GM18502 (cell line): ENCODE measurements at regions not wholly inside any gene's neighbourhood (a gene's known extent, or its start where the extent isn't known, plus 50 kb on each side); places are given as distances from the start of the nearest gene placed in this dataset.

Source experiments
- ATAC-seq: cut with Tn5 transposase; IDR thresholded peaks from one replicate; pipeline ENCODE4 v1.9.1; 2021; ENCODE audit warnings: mild to moderate bottlenecking; ENCODE audit not compliant: unreplicated experiment, poor library complexity

GRCh38 chr1:194548071-194548470, 1361.7 kb upstream of the B3GALT2 start:
- no peak for ATAC-seq

DNA sequence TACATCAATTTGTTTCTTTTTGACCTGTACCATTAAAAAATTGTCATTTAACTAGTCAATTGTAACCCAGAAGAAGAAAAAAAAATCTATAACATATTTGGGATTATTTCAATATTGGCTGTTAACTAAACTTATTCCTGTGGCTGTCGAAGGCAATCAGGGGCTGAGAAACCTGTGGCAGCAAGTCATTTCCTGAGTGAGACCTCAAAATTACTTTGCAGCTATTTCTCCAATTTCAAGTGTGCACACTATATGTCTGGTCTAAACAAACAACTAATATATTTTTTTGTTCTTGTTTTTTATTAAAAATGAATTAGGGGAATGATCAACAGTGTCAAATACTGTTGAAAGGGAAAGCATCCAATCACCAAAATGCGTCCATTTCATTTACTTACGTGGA, 1357.6 kb upstream of the B3GALT2 start:
- no peak for ATAC-seq

DNA sequence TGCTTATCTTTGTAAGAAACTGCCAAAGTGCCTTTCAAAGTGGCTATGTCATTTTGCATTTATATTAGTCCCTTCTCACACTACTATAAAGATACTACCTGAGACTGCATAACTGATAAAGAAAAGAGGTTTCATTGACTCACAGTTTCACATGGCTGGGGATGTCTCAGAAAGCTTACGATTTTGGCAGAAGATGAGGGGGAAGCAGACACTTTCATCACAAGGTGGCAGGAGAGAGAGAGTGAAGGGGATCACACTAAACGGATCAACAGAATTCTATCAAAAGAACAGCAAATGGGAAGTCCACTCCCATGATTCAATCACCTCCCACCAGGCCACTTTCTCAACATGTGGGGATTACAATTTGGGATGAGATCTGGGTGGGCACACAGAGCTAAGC, 1352.0 kb upstream of the B3GALT2 start:
- ATAC-seq: no peak

- no peak for ATAC-seq
Measured at GRCh38 chr1:194537521-194537920, 1351.1 kb upstream of the B3GALT2 start.

DNA sequence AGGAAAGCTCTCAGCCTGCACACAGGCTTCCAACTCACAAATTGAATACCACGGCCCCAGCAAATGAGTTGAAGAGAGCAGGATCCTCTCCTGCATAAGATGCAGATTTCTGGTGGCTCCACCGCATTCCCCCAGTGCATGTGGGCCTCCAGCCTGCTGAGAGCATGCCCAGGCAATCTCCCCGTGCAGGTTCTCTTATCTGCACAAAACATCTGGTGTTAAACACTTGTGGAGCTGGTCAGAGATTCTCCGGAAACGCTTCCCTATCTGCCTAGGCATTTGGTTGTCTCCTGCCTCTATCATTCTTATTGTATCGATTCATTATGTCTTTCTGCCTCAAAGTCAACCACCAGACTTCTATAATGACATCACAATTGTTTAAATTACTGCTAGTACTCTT, 1349.0 kb upstream of the B3GALT2 start:
- ATAC-seq: no peak

DNA sequence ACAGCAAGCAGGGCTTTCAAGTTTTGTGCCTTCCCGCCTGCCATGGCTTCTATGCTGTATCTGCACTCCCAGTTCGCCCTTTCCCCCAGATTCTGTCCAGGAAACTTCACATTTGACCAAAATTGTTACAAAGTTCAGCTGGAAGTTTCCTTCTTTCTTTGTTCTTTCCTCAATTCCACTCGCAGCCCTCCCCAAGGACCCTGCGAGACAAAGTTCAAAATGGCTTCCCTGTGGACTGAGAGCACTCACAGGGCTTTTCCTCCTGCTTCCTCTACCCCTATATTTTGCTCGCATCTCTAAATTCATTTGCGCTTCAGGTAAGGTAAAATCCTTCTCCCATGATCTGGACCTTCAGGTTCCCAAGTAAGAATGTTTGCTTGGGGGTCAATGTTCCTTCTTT, 1348.4 kb upstream of the B3GALT2 start:
- no peak for ATAC-seq

GRCh38 chr1:194533641-194534040, 1347.2 kb upstream of the B3GALT2 start:
- no peak for ATAC-seq

DNA sequence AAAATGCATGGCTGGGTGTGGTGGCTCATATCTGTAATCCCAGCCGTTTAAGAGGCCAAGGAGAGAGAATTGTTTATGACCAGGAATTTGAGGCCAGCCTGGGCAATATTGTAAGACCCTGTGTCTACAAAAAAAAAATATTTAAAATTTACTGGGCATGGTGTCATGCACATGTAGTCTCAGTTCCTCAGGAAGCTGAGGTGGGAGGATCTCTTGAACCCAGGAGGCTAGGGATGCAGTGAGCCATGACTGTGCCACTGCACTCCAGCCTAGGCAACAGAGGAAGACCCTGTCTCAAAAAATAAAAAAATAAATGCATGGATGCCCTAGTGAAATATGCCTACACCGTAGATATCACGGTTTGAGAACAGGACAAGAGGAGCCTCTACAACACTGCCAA, 1331.2 kb upstream of the B3GALT2 start:
- no peak for ATAC-seq

DNA sequence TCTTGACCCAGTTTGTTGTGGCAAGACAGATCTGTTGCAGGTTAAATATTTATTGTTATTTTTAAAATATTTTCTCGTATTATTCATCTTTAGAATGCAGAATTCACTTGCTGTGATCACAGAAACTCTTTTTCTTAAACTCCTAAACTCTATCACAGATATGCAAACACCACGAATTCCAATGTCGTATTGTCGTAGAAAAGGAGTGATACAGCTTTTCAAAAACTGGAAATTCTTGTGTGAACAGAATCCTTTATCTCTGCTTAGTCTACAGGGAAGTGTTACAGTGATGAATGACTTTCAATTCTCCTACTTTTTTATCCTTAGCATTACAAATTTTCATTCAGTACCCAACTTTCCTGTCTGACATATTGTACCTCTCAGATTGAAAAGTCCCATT, 1329.5 kb upstream of the B3GALT2 start:
- no peak for ATAC-seq

DNA sequence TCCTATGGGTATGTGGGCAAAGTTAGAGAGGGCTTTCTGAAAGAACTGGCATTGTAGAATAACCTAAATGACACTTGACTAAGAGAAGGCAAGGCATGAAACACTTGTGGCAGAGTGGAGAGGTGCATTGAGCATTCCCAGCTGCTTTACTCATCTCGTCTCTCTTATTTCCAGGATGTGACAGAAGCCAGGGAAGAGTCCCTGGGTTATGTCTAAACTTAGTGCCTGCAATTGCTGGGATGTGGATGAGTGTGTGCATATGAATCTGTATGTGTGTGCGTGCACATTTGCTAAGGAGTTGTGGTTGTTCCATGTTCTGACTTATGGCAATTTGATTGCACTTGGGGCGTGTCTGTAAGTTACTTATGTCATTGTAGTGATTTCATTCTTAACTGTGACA, 1326.5 kb upstream of the B3GALT2 start:
- ATAC-seq: no peak

DNA sequence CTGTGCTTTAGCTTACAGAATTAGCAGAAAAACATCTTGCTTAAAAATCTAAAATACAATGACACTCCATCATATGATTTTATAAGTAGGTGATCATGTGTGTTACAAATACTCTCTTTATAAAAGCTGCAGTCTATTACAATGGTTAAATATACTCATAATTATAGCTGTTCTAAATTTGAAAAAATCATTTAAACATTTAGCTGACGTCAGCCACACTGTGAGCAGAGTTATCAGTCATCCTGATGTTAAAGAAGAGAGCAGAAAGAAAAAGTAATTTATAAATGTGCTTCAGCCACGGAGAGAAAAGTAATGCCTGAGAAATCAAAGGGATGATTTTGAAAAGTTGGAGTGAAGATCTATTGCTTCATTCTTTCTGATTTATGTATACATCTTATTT, 1325.9 kb upstream of the B3GALT2 start:
- no peak for ATAC-seq

DNA sequence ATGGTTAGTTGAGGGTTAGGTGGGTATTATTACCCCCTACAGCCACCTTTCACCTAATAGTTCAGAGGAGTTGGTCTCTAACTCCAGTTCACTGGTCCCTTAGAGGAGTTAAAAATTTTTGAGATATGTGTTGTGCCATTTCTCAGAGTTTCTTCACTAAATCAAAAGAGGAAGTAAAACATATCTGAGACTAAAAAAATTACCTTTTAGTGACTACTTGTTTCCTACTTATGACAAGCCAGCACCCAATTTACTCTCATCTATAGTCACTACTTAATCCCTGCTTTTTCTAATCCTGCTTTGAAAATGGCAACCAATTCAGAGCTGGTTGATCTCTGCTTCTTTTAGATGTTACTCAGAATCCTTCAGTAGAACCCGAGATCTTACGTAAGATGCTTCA, 1316.8 kb upstream of the B3GALT2 start:
- peak; percentile 72 for ATAC-seq

DNA sequence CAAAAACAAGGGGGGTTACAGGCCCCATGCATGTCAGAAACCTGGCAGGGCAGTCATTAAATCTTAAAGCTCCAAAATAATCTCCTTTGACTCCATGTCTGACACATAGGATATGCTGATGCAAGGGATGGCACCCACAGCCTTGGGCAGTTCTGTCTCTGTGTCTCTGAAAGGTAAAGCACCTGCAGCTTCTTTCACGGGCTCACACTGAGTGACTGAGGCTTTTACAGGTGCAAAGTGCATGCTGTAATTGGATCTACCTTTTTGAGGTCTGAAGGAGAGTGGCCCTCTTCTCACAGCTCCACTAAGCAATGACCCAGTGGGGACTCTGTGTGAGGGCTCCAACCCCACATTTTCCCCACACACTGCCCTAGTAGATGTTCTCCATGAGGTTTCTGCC, 1309.0 kb upstream of the B3GALT2 start:
- ATAC-seq: no peak

DNA sequence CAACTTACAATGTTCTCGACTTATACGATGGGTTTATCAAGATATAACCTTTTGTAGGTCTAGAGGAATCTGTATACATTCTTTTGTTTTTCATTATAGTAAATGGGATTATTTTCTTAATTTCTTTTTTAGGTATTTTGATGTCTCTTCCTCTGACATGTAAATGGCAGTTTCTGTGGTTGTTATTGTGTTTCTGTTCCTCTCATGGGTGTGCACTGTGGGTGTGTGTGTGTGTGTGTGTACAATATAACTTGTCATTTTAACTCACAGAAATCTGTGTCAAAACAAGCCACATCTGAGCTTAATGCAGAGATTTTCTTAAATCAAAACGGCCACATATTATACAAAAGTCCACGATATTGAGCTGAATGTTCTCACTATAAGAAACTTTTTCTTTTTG, 1300.8 kb upstream of the B3GALT2 start:
- no peak for ATAC-seq

GRCh38 chr1:194485432-194485831, 1299.0 kb upstream of the B3GALT2 start:
- ATAC-seq: no peak

DNA sequence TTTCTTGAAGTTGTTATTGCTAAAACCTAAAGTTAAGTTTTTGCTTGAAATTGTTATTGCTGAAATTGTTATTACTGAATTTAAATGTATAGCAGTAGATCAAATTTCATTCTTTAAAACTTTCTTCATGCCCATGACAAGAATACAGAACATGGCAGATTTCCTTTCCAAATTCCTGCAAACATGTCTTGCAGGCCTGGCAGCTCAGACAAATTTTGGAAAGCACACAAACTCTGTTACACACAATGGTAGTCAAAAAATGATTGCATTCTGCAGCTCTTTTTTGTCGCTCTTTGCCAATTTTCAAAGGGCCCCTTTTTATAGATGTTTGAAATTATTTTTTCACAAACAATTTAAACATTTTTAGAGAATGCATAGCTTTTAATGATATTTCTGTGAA, 1292.3 kb upstream of the B3GALT2 start:
- ATAC-seq: no peak

- peak; percentile 98 for ATAC-seq
Measured at GRCh38 chr1:194477908-194478307, 1291.5 kb upstream of the B3GALT2 start.

DNA sequence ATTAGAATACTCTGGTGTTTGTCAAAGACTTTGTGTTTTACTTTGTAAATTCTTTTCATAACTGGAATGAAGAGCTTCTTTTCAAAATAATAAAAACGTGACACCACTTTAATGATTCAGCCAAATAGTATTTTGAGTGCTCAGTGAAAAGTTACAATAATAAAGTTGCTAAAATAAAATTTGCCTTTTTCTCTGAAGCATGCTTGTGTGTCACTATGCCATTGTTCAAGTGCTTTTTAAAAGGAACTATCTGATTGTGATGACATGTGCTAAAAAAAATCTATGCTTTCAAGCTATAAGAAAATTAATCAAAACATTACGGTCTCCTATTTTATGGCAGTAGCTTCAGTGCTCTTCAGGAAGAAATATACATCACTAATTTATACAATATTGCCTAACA, 1290.5 kb upstream of the B3GALT2 start:
- no peak for ATAC-seq

- ATAC-seq: no peak
Measured at GRCh38 chr1:194476351-194476750, 1289.9 kb upstream of the B3GALT2 start.

DNA sequence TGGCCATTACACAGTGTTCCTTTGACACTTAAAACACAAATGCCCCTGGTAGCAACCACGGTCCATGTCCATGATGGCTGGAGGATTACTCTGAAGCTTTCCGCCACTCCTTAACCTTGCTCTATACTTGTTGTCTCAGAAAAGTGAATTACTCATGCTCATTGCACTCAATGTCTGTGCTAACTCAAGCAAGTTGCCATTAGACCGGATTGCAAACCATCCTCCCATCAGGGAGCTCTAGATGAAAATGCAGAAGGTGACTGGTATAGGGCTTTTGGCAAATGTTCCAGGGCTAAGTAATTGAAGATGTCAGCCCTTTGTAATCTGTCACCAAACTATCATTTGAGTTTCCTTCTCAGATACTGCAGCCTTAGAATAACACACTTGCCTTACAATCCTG, 1288.3 kb upstream of the B3GALT2 start:
- no peak for ATAC-seq

- ATAC-seq: no peak
Measured at GRCh38 chr1:194473766-194474165, 1287.4 kb upstream of the B3GALT2 start.

DNA sequence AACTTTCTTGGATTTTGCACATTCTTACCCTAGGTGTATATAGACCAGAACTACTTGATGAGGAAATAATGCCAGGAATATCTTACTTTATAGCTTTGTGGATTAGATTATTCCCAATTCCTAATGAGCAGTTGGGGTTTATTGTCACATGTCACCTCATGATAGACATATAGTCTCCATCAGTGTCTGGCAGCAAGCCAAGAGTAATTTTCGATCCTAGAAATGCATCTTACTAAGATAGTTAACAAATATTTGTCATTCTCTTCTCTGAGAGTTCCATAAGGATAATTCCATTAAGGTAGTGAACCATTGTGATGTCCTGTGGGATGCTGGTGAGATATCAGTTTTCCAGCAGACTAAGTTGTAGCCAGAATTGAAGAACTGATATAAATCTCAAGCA, 1282.9 kb upstream of the B3GALT2 start:
- ATAC-seq: no peak

- no peak for ATAC-seq
Measured at GRCh38 chr1:194466706-194467105, 1280.3 kb upstream of the B3GALT2 start.
